ENCODE measurements at regions not wholly inside any gene's neighbourhood (a gene's known extent, or its start where the extent isn't known, plus 50 kb on each side); places are given as distances from the start of the nearest gene placed in this dataset.

DNA sequence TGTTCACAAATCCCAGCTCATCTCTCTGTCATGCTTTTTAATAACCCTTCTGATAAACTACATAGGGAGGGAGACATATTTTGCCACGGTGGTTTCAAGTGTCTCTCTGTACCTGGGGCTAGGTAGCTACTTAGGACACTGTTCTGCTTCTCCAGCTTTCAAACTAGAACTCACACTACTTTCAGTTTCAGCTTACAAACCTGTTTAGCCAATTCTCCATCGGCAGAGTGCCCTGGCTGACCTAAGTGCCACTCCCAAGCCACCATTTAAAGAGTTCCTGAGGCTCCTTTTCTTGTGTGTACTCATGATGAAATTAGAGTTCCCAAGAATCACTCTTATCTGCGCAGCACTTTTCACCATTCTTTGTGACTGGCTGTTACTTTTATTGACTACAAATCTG is 899.2 kb downstream of the FAT4 start:
- Mint-ChIP-seq H3K27me3 (no peaks in the 10 kb centered on the region), H3K4me3 (no peak overlapping the region)
- POLR2A ChIA-PET: no interaction called here

DNA sequence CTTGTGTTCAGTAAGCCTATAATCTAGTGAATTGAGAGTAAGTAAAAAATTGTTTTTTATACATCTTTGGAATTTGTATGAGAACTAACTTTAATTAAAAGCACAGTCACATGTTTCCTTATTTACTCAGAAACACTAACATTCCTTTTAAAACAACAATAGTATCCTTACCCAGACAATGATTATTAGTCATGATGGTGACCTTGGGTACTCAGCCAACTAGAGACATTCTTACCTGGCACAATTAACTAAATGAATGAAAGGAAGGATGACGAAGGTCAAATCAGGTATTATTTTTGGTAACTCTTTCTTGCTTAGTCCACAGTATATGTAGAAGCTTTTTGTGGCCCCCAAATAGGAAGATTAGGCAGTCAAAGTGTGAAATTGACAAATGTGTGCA is 901.0 kb downstream of the FAT4 start:
- no peaks in the 10 kb centered on the region for H3K36me3 Mint-ChIP-seq (ENCODE audit: low read depth)
- H3K9me3 Mint-ChIP-seq: peaks cover 4% of the 10 kb centered on the region
- POLR2A ChIA-PET: no interaction called here
- CTCF ChIA-PET: no interaction called here
- no peaks in the 10 kb centered on the region for H3K4me1 Mint-ChIP-seq
- H3K4me3 Mint-ChIP-seq: no peak overlapping the region
- no peak overlapping the region for H3K27ac Mint-ChIP-seq
- DNase-seq: no peak
- no peaks in the 10 kb centered on the region for H3K27me3 Mint-ChIP-seq

More for the DNA sequence above, 899.2 kb downstream of the FAT4 start:
- Mint-ChIP-seq H3K4me1 (no peaks in the 10 kb centered on the region), H3K9me3 (peaks cover 4% of the 10 kb centered on the region), H3K36me3 (ENCODE audit: low read depth) (no peaks in the 10 kb centered on the region), H3K27ac (no peak overlapping the region)
- DNase-seq: no peak
- CTCF ChIA-PET: no interaction called here

- Mint-ChIP-seq H3K27ac (no peak overlapping the region), H3K36me3 (ENCODE audit: low read depth) (no peaks in the 10 kb centered on the region), H3K4me1 (no peaks in the 10 kb centered on the region), H3K27me3 (no peaks in the 10 kb centered on the region), H3K4me3 (no peak overlapping the region), H3K9me3 (peaks cover 4% of the 10 kb centered on the region)
- DNase-seq: no peak
- ChIA-PET POLR2A (no interaction called here), CTCF (no interaction called here)
Measured at GRCh38 chr4:126216611-126217010, 901.9 kb downstream of the FAT4 start.

- peaks cover 4% of the 10 kb centered on the region for H3K9me3 Mint-ChIP-seq
- ChIA-PET CTCF (no interaction called here), POLR2A (no interaction called here)
- DNase-seq: no peak
- no peaks in the 10 kb centered on the region for H3K4me1 Mint-ChIP-seq
- no peak overlapping the region for H3K4me3 Mint-ChIP-seq
- H3K36me3 Mint-ChIP-seq (ENCODE audit: low read depth): no peaks in the 10 kb centered on the region
- H3K27ac Mint-ChIP-seq: no peak overlapping the region
- H3K27me3 Mint-ChIP-seq: no peaks in the 10 kb centered on the region
Measured at GRCh38 chr4:126221282-126221681, 906.5 kb downstream of the FAT4 start.

DNA sequence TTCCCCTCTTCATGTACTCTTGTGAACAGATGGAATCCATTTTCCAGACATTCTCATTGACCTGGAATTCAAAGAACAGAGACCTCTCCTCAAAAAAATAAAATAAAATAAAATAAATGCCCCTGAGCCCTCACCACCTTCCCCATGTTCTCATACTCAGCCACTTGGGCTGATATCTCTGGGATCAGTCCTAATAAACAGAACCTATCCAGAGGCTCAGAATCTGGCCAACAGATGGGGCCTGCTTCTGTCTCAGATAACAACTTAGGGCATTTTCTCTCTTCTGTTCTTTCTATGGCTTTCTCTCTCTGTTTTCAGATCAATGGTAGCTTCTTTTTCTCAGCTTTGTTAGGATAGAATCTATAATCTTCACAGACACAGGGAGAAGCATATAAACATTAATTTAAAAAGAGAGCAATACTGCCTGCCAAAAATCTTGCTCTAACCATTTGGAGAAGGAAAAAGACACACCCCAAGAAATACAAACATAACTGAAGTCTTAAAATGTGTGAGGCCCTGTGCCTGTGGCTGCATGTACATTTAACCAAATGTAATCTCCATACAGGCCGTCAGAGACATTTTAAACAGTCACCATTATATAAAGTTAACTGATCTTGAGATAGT is 907.1 kb downstream of the FAT4 start:
- H3K4me3 Mint-ChIP-seq: no peak overlapping the region
- ChIA-PET POLR2A (no interaction called here), CTCF (no interaction called here)
- H3K27ac Mint-ChIP-seq: no peak overlapping the region
- no peaks in the 10 kb centered on the region for H3K27me3 Mint-ChIP-seq
- H3K36me3 Mint-ChIP-seq (ENCODE audit: low read depth): no peaks in the 10 kb centered on the region
- H3K4me1 Mint-ChIP-seq: no peaks in the 10 kb centered on the region
- peaks cover 4% of the 10 kb centered on the region for H3K9me3 Mint-ChIP-seq
- DNase-seq: no peak

DNA sequence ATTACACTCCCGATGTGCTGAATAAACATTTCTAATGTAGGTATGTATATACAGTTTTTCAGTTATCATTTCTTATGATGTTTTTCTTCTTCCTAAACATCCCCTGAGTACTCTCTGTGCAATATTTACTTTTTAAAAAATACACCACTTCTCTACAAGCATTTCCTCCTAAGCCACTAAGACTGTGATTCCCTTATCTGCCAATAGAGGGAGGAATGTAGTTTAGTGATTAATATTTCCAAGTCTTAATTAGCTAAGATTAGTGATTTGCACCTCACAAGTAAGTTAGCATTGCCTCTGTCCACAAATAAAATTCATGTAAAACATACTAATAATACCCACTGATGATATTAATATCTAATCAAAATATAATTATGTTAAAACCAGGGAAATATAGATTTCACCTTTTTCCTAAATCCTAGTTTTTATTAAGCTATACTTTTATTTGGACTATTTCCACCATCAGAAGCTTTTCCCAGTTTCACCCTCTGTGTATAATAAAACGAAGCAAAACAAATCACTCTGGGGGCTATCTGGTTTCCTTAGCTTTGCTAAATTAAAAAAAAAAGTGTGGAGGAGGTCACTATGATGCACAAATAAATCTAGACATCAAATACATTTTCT is 909.1 kb downstream of the FAT4 start:
- Mint-ChIP-seq H3K27me3 (no peaks in the 10 kb centered on the region), H3K4me3 (no peak overlapping the region), H3K27ac (no peak overlapping the region), H3K4me1 (no peaks in the 10 kb centered on the region), H3K9me3 (no peaks in the 10 kb centered on the region), H3K36me3 (ENCODE audit: low read depth) (no peaks in the 10 kb centered on the region)
- CTCF ChIA-PET: no interaction called here
- no peak for DNase-seq
- POLR2A ChIA-PET: no interaction called here

DNA sequence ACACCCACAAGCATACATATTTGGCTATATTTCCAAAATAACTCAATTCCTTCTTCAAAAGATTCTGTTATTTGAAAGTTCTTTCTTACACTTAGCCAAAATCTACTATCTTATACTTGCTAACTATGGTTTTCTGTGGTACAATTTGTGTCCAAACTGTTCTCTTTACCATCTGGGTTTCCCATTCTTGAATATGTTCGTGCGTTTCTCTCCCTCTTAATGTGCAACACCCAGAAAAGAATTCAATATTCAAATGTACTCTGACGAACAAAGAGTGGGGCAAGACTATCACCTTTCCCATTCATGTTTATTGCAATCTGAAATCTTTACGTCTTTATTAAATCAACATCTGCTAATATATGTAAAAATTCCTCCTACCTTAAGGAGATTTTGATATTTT is 912.7 kb downstream of the FAT4 start:
- Mint-ChIP-seq H3K36me3 (ENCODE audit: low read depth) (no peaks in the 10 kb centered on the region), H3K27ac (no peak overlapping the region), H3K4me1 (no peaks in the 10 kb centered on the region), H3K9me3 (peaks cover 5% of the 10 kb centered on the region), H3K4me3 (no peak overlapping the region), H3K27me3 (no peaks in the 10 kb centered on the region)
- DNase-seq: no peak
- POLR2A ChIA-PET: no interaction called here
- CTCF ChIA-PET: no interaction called here

DNA sequence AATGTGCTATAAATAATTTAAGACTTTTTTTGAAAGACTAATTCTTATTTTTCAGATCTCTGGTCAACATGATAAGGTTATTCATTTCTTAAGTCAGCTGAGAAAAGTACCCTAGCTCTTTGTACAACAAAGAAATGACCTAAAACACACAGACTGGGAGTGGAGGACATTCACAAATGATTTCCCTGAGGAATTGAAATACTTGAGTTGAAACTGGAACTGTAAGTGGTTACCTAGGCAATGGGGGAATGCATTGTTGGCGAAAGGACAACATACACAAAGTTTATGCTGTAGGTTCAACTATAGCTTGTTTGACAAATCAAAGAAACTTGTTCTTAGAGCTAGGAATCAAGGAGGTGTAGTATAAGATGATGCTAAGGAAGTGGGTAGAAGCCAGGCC is 915.5 kb downstream of the FAT4 start:
- no peaks in the 10 kb centered on the region for H3K4me1 Mint-ChIP-seq
- H3K27ac Mint-ChIP-seq: no peak overlapping the region
- ChIA-PET CTCF (no interaction called here), POLR2A (no interaction called here)
- H3K27me3 Mint-ChIP-seq: no peaks in the 10 kb centered on the region
- DNase-seq: no peak
- H3K36me3 Mint-ChIP-seq (ENCODE audit: low read depth): no peaks in the 10 kb centered on the region
- peaks cover 5% of the 10 kb centered on the region for H3K9me3 Mint-ChIP-seq
- no peak overlapping the region for H3K4me3 Mint-ChIP-seq

- Mint-ChIP-seq H3K27ac (no peak overlapping the region), H3K9me3 (peaks cover 9% of the 10 kb centered on the region), H3K4me1 (no peaks in the 10 kb centered on the region), H3K36me3 (ENCODE audit: low read depth) (no peaks in the 10 kb centered on the region), H3K27me3 (no peaks in the 10 kb centered on the region), H3K4me3 (no peak overlapping the region)
- no peak for DNase-seq
- ChIA-PET CTCF (no interaction called here), POLR2A (no interaction called here)
Measured at GRCh38 chr4:126233483-126233882, 918.7 kb downstream of the FAT4 start.

DNA sequence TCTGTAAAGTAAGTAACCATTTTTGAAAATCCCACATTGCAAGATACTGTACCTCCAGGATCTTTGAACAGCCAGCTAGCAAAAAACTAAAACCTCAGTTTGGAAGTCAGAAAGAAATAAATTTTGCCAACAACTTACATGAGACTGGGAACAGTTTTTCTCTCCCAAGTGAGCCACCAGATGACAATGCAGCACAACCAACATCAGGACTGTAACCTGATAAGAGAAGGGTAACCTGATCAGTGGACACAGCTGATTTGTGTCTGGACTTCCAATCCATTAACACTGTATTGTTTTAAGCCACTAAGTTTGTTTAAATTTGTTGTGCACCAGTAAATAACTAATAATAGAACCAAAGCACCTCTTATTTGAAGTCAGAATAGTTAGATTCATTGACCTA is 923.3 kb downstream of the FAT4 start:
- H3K27me3 Mint-ChIP-seq: no peaks in the 10 kb centered on the region
- H3K4me1 Mint-ChIP-seq: no peaks in the 10 kb centered on the region
- H3K36me3 Mint-ChIP-seq (ENCODE audit: low read depth): no peaks in the 10 kb centered on the region
- no peak overlapping the region for H3K27ac Mint-ChIP-seq
- ChIA-PET POLR2A (no interaction called here), CTCF (no interaction called here)
- DNase-seq: no peak
- peaks cover 4% of the 10 kb centered on the region for H3K9me3 Mint-ChIP-seq
- H3K4me3 Mint-ChIP-seq: no peak overlapping the region

DNA sequence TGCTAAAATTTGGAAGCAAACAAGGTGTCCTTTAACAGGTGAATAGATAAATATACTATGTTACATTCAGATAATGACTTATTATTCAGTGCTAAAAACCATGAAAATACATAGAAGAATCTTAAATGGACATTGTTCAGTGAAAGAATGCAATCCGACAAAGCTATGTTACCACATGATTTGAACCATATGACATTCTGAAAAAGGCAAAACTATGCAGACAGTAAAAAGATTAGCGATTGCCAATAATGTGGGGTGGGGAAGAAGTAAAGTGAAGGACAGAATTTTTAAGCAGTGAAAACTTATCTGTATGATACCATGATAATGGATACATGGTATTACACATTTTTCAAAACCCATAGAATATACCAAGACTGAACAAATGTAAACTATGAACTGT is 926.9 kb downstream of the FAT4 start:
- H3K36me3 Mint-ChIP-seq (ENCODE audit: low read depth): no peaks in the 10 kb centered on the region
- no peak overlapping the region for H3K27ac Mint-ChIP-seq
- no peak for DNase-seq
- peaks cover 8% of the 10 kb centered on the region for H3K9me3 Mint-ChIP-seq
- H3K4me3 Mint-ChIP-seq: no peak overlapping the region
- POLR2A ChIA-PET: no interaction called here
- H3K4me1 Mint-ChIP-seq: no peaks in the 10 kb centered on the region
- H3K27me3 Mint-ChIP-seq: no peaks in the 10 kb centered on the region
- CTCF ChIA-PET: no interaction called here

GRCh38 chr4:126242679-126243390 is 928.1 kb downstream of the FAT4 start:
- no peak for DNase-seq
- Mint-ChIP-seq H3K4me3 (no peak overlapping the region), H3K4me1 (no peaks in the 10 kb centered on the region), H3K27me3 (no peaks in the 10 kb centered on the region), H3K9me3 (peaks cover 6% of the 10 kb centered on the region), H3K36me3 (ENCODE audit: low read depth) (no peaks in the 10 kb centered on the region), H3K27ac (no peak overlapping the region)
- POLR2A ChIA-PET: no interaction called here
- CTCF ChIA-PET: no interaction called here

GRCh38 chr4:126247409-126247808 is 932.7 kb downstream of the FAT4 start:
- ChIA-PET CTCF (no interaction called here), POLR2A (no interaction called here)
- H3K27me3 Mint-ChIP-seq: no peaks in the 10 kb centered on the region
- H3K27ac Mint-ChIP-seq: no peak overlapping the region
- DNase-seq: no peak
- peaks cover 6% of the 10 kb centered on the region for H3K9me3 Mint-ChIP-seq
- no peaks in the 10 kb centered on the region for H3K36me3 Mint-ChIP-seq (ENCODE audit: low read depth)
- no peak overlapping the region for H3K4me3 Mint-ChIP-seq
- no peaks in the 10 kb centered on the region for H3K4me1 Mint-ChIP-seq

DNA sequence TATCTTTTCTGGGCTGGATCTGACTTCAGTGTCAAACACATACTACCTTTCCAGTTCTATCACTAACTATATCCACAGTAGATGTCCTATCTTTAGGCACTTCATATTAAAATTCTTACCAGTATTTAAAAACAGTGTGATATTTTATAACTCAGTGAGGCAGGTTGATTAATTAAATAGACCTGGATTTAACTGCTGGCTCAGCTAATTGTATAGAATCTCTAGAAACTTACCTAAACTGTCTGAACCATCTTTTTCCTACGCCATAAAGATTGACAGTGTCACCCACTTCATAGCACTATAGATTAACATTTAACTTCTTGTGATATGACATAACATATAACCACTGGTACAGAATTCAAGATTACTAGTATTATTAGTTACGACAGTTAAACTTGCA is 935.3 kb downstream of the FAT4 start:
- DNase-seq: no peak
- POLR2A ChIA-PET: no interaction called here
- Mint-ChIP-seq H3K4me3 (no peak overlapping the region), H3K27me3 (no peaks in the 10 kb centered on the region), H3K27ac (no peak overlapping the region), H3K4me1 (no peaks in the 10 kb centered on the region), H3K36me3 (ENCODE audit: low read depth) (no peaks in the 10 kb centered on the region), H3K9me3 (peaks cover 2% of the 10 kb centered on the region)
- CTCF ChIA-PET: no interaction called here

Data from activated CD4-positive, alpha-beta memory T cell treated with anti-CD3 and anti-CD28 coated beads, Interleukin-2, amount 10 ng/mL, durations not matched to agents 7 days and 5 days (primary cell).